Transverse colon (tissue), 4 donors: ENCODE measurements at regions not wholly inside any gene's neighbourhood (a gene's known extent, or its start where the extent isn't known, plus 50 kb on each side); places are given as distances from the start of the nearest gene placed in this dataset.
A peak's percentile ranks its signal among the peaks of the same experiment; 100 is the strongest.

Source experiments
- DNase-seq: peaks from one replicate; pipeline ENCODE4 v3.0.0-alpha.2; 2019
- H3K27ac ChIP-seq, 4 donors: fragments of 200-600 bp; sonication (generic); 2 replicates each; pipeline ENCODE4 v1.5.1; 2016 to 2018; ENCODE audit warnings: inconsistent platforms in 4 of 4
- H3K27me3 ChIP-seq: fragments of 200-600 bp; sonication (generic); 2 replicates; pipeline ENCODE4 v1.5.1; 2017; ENCODE audit warnings: inconsistent platforms
- H3K36me3 ChIP-seq, 4 donors: fragments of 200-600 bp; sonication (generic); 2 replicates each; pipeline ENCODE4 v1.5.1; 2017 to 2019; ENCODE audit warnings: inconsistent platforms in 4 of 4
- H3K4me1 ChIP-seq, 4 donors: fragments of 200-600 bp; sonication (generic); 2 replicates each; pipeline ENCODE4 v1.5.1; 2017 to 2020; ENCODE audit warnings: inconsistent platforms in 4 of 4
- H3K4me3 ChIP-seq, 4 donors: fragments of 200-600 bp; sonication (generic); 1 replicate in 1 of 4; 2 replicates in 3 of 4; pipeline versions ENCODE4 v1.5.1 to v1.6.1; 2017 to 2019; ENCODE audit warnings: inconsistent platforms in 4 of 4
- H3K9me3 ChIP-seq, 2 donors: fragments of 200-600 bp; sonication (generic); 2 replicates each; pipeline ENCODE4 v1.5.1; 2017 to 2019; ENCODE audit warnings: inconsistent platforms in 2 of 2
- CTCF ChIP-seq, 5 experiments: fragments of 200-600 bp in 3 of 5; fragments of 450-650 bp in 2 of 5; sonication (generic) in 3 of 5; IDR thresholded peaks; 1 replicate in 2 of 5; 2 replicates in 3 of 5; pipeline ENCODE4 v1.5.1; 2016 to 2017; ENCODE audit warnings: antibody characterized with exemption in 5 of 5, inconsistent platforms in 3 of 5, mild to moderate bottlenecking in 2 of 5, moderate library complexity in 1 of 5
- EP300 ChIP-seq: sonication (generic); formaldehyde crosslinking; IDR thresholded peaks from one replicate; pipeline ENCODE4 v1.6.1; 2017; ENCODE audit warnings: antibody characterized with exemption, low read depth
- POLR2A ChIP-seq: fragments of 450-650 bp; IDR thresholded peaks from one replicate; pipeline ENCODE4 v1.6.1; 2016; ENCODE audit warnings: antibody characterized with exemption, mild to moderate bottlenecking, moderate library complexity
- POLR2AphosphoS5 ChIP-seq, 3 donors: sonication (generic); formaldehyde crosslinking; IDR thresholded peaks; one replicate each; pipeline ENCODE4 v1.6.1; 2016; ENCODE audit warnings: antibody characterized with exemption in 3 of 3
- WGBS, 2 donors: methylation state at CpG; one replicate each; pipeline ENCODE4 v1.1.5; 2018; ENCODE audit warnings: low coverage in 1 of 2; 5-methylcytosine and 5-hydroxymethylcytosine counted together
- in situ Hi-C, 4 donors: fragments of 200-750 bp; cut with MboI; loops; one replicate each; pipeline versions ENCODE4 v1.15.0 to v1.15.1; 2017; ENCODE audit warnings: low sequenced_read_pairs in 3 of 4, low pct_ligation_motif_present in 1 of 4, low pct_unique_long_range_greater_than_20kb in 1 of 4
- intact Hi-C: fragments of 100-400 bp; cut with DNase I; formaldehyde crosslinking; loops from one replicate; pipeline ENCODE4 v1.15.1; 2023; ENCODE audit warnings: low total_unique reads

GRCh38 chr12:88782351-88782750 lies 202.1 kb upstream of the KITLG start:
- no peak for DNase-seq
- H3K36me3 ChIP-seq: no peaks in the 10 kb centered on the region
- H3K27me3 ChIP-seq: no peaks in the 10 kb centered on the region
- intact Hi-C loops: no loop called here
- H3K4me3 ChIP-seq: no peak overlapping the region
- WGBS, 2 donors: 69 to 79% methylated on average over 1 of the region's 1 CpG
- in situ Hi-C loops: no loop called here
- no peak overlapping the region for H3K27ac ChIP-seq
- no peaks in the 10 kb centered on the region for H3K9me3 ChIP-seq
- TF ChIP-seq EP300 (no peak), POLR2A (no peak), CTCF (IDR thresholded peaks at IDR 0.05) (no peak), POLR2AphosphoS5 (IDR thresholded peaks at IDR 0.05) (no peak)
- H3K4me1 ChIP-seq: no peaks in the 10 kb centered on the region

- in situ Hi-C loops: no loop called here
- Histone ChIP-seq H3K4me1 (no peaks in the 10 kb centered on the region), H3K36me3 (no peaks in the 10 kb centered on the region), H3K27ac (no peak overlapping the region), H3K4me3 (no peak overlapping the region), H3K27me3 (no peaks in the 10 kb centered on the region), H3K9me3 (no peaks in the 10 kb centered on the region)
- TF ChIP-seq POLR2AphosphoS5 (IDR thresholded peaks at IDR 0.05) (no peak), POLR2A (no peak), EP300 (no peak), CTCF (IDR thresholded peaks at IDR 0.05) (no peak)
- intact Hi-C loops: no loop called here
- DNase-seq: no peak
Measured at GRCh38 chr12:88781909-88782308, 201.6 kb upstream of the KITLG start.

GRCh38 chr12:88778064-88778463 lies 197.8 kb upstream of the KITLG start:
- no peak overlapping the region for H3K27ac ChIP-seq
- no peaks in the 10 kb centered on the region for H3K27me3 ChIP-seq
- intact Hi-C loops: no loop called here
- no peaks in the 10 kb centered on the region for H3K9me3 ChIP-seq
- no peak for DNase-seq
- no peaks in the 10 kb centered on the region for H3K36me3 ChIP-seq
- no peak overlapping the region for H3K4me3 ChIP-seq
- H3K4me1 ChIP-seq: peaks cover 0 to 8% (median 2%) of the 10 kb centered on the region in 4 donors
- no peak for TF ChIP-seq CTCF (IDR thresholded peaks at IDR 0.05)
- TF ChIP-seq POLR2AphosphoS5 (IDR thresholded peaks at IDR 0.05): no peak
- no peak for TF ChIP-seq POLR2A
- no peak for TF ChIP-seq EP300
- in situ Hi-C loops: no loop called here
- WGBS, 2 donors: 68 to 100% methylated on average over 1 of the region's 1 CpG

- peak; percentile 60 for DNase-seq
- Histone ChIP-seq H3K27ac (peak overlapping the region in 3 of 4 donors; percentile 23 to 47 (median 38)), H3K36me3 (no peaks in the 10 kb centered on the region), H3K9me3 (no peaks in the 10 kb centered on the region), H3K27me3 (no peaks in the 10 kb centered on the region), H3K4me3 (no peak overlapping the region), H3K4me1 (peaks cover 0 to 8% (median 2%) of the 10 kb centered on the region in 4 donors)
- in situ Hi-C loops: no loop called here
- WGBS, 2 donors: 53% methylated on average over 3 of the region's 3 CpGs; no CpG with 5 or more reads in 1 of the 2 donors
- TF ChIP-seq EP300: no peak
- TF ChIP-seq POLR2AphosphoS5 (IDR thresholded peaks at IDR 0.05): peak in 2 of 3 donors; percentile 70 to 77
- TF ChIP-seq POLR2A: peak; percentile 36
- intact Hi-C loops: no loop called here
Measured at GRCh38 chr12:88775742-88776151, 195.5 kb upstream of the KITLG start.

GRCh38 chr12:88767699-88768098 lies 187.4 kb upstream of the KITLG start:
- Histone ChIP-seq H3K4me3 (no peak overlapping the region), H3K9me3 (no peaks in the 10 kb centered on the region), H3K4me1 (peaks cover 0 to 11% (median 2%) of the 10 kb centered on the region in 4 donors), H3K36me3 (no peaks in the 10 kb centered on the region), H3K27ac (no peak overlapping the region), H3K27me3 (no peaks in the 10 kb centered on the region)
- intact Hi-C loops: no loop called here
- DNase-seq: no peak
- in situ Hi-C loops: no loop called here
- TF ChIP-seq EP300 (no peak), CTCF (IDR thresholded peaks at IDR 0.05) (no peak), POLR2A (no peak), POLR2AphosphoS5 (IDR thresholded peaks at IDR 0.05) (no peak)
- 68 to 71% methylated on average over 1 of the region's 1 CpG for WGBS, 2 donors
